K562 (cell line): ENCODE measurements at regions not wholly inside any gene's neighbourhood (a gene's known extent, or its start where the extent isn't known, plus 50 kb on each side); places are given as distances from the start of the nearest gene placed in this dataset.

Source experiments
- ARID2 ChIP-seq: fragments of 450-650 bp; IDR thresholded peaks from 2 replicates; pipeline ENCODE4 v1.6.1; 2017; ENCODE audit warnings: antibody characterized with exemption, mild to moderate bottlenecking
- GABPB2 ChIP-seq: fragments of 250-450 bp; sonication (Bioruptor Pico); conservative IDR thresholded peaks from 2 replicates; pipeline ENCODE4 v1.5.1; 2021; ENCODE audit warnings: mild to moderate bottlenecking
- NFYB ChIP-seq: IDR thresholded peaks from 2 replicates; pipeline ENCODE4 v1.6.1; 2011; ENCODE audit warnings: mild to moderate bottlenecking, moderate library complexity; ENCODE audit not compliant: insufficient read length; ENCODE audit errors: extremely low read depth

DNA sequence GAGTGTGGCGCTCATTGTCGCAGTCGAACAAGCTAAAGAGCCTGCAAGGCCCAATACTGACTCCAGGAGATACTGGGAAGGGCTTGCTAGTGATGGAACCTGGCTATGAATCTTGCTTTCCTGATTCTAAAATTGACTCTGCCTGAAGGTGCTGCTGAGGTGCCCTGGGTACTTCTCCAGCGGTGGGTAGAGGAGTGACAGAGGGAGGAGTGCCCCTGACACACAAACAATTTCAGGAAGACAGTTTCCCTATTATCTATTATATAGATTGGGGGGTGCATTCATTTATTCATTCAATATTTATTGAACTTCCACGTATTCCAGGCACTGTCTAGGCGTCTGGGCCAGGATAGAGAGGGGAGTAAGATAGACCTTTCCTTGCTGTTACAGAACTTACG lies 339.2 kb upstream of the GATB start:
- TF ChIP-seq ARID2: no peak
- no peak for TF ChIP-seq NFYB
- TF ChIP-seq GABPB2: no peak
